H1 (cell line): ENCODE measurements at regions not wholly inside any gene's neighbourhood (a gene's known extent, or its start where the extent isn't known, plus 50 kb on each side); places are given as distances from the start of the nearest gene placed in this dataset.

Experiments used
- CHD7 ChIP-seq: fragments of 300-600 bp; sonication (generic); IDR thresholded peaks from 2 replicates; pipeline ENCODE4 v1.7.1; 2012; ENCODE audit warnings: low read length, moderate library complexity, mild to moderate bottlenecking, inconsistent platforms; ENCODE audit not compliant: insufficient replicate concordance
- KDM1A ChIP-seq: fragments of 200-600, 300-600 bp; sonication (generic); IDR thresholded peaks from 2 replicates; pipeline ENCODE4 v1.7.1; 2016; ENCODE audit warnings: mild to moderate bottlenecking, low read length, borderline replicate concordance
- PHF8 ChIP-seq: fragments of 200-600 bp; sonication (generic); conservative IDR thresholded peaks from 2 replicates; pipeline ENCODE4 v1.7.1; 2012; ENCODE audit warnings: low read depth, mild to moderate bottlenecking, inconsistent platforms, low read length, moderate library complexity

DNA sequence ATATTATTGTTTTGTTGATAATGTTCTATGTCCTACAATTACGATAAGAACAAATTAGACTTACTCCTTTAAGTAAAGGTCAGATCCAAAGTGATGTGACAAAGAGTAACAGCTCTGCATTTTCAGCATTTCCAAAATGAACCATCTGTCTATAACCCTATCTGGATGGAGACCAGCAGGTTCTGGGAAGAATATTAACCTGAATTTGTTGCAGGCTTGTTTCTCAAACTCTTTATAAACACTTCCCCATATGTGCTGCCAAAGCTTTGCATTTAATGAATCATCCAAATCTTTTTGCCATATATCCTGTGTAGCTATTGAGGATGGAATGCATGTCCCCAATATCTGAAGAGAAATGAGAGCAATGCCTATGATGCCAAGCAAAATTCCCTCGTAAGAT lies 198.9 kb upstream of the SLC27A6 start (continued):
- TF ChIP-seq CHD7 (no peak), KDM1A (no peak), PHF8 (no peak)
